GM18505 (cell line): ENCODE measurements at regions not wholly inside any gene's neighbourhood (a gene's known extent, or its start where the extent isn't known, plus 50 kb on each side); places are given as distances from the start of the nearest gene placed in this dataset.

Source experiments
- ATAC-seq: cut with Tn5 transposase; IDR thresholded peaks from one replicate; pipeline ENCODE4 v1.9.1; 2021; ENCODE audit not compliant: unreplicated experiment
- POLR2A ChIP-seq: IDR thresholded peaks from 4 replicates; pipeline ENCODE4 v1.6.1; 2011; ENCODE audit warnings: borderline replicate concordance; ENCODE audit not compliant: insufficient read depth, insufficient read length; ENCODE audit errors: extremely low read depth

GRCh38 chr2:7905756-7906155 lies 776.1 kb upstream of the ID2 start:
- ATAC-seq, result no peak
- TF ChIP-seq POLR2A, result no peak

- TF ChIP-seq POLR2A, result no peak
- ATAC-seq, result no peak
Measured at GRCh38 chr2:7906431-7906830, 775.4 kb upstream of the ID2 start.

GRCh38 chr2:7907041-7907440 lies 774.8 kb upstream of the ID2 start:
- ATAC-seq, result no peak
- no peak for TF ChIP-seq POLR2A

GRCh38 chr2:7910752-7911151 lies 771.1 kb upstream of the ID2 start:
- ATAC-seq, result no peak
- TF ChIP-seq POLR2A, result no peak

- ATAC-seq, result no peak
- no peak for TF ChIP-seq POLR2A
Measured at GRCh38 chr2:7911196-7911595, 770.7 kb upstream of the ID2 start.

GRCh38 chr2:7913974-7914373 lies 767.9 kb upstream of the ID2 start:
- ATAC-seq, result no peak

DNA sequence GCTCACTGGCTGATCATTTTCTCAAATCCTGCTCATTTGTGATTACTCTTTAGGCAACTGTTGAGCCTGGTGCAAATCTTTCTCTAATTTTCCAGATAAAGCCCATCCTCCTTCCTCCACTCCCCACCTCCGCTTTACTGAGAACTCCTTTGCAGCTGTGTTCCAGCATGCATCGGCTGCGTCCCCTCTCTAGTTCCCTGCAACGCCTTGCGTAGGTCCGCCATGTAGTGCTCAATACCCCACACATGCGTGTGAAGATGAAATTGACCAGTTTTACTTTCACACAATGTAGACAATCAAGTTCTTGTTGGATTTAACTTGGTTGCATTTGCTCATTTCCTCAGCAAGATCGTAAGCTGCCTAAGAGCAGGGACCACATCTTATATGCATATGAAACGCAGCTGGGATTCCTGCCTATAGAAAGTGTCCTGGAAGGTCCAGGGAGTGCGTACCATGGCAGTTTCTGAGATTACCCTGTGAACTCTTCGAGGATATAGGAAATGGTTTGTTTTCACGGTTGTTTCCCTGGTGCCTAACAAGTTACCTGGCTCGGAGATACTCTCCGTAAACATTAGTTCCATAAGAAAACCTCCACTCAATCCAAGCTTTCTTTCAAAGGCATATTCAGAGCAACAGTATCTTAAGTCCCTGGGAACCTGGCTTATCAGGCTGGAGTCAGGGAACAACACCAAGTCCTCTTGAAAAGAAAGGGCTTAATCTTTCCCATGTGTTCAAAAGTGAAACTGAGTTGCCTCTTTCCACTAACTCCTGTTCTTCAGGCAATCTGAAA lies 766.4 kb upstream of the ID2 start:
- ATAC-seq, result no peak
- TF ChIP-seq POLR2A, result no peak

More at GRCh38 chr2:7913974-7914373, 767.9 kb upstream of the ID2 start:
- no peak for TF ChIP-seq POLR2A

GRCh38 chr2:7916670-7917069 lies 765.2 kb upstream of the ID2 start:
- ATAC-seq, result no peak
- TF ChIP-seq POLR2A, result no peak

DNA sequence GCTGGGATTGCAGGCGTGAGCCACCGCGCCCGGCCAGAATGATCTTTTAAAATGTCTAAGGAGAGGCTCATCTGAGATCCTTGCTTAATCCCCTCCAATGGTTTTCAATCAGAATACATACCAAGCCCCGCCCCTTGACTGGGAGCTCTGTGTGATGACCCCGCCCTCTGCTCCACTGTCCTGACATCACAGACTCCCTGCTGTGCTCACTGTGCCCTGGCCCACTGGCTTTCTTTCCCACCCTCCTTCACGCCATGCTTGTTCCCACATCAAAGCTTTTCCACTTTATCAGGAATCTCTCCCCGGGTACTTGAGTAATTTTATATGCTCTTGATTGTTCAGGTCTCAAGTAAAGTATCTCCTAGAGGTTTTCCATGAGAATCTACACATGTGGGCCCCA lies 762.3 kb upstream of the ID2 start:
- no peak for ATAC-seq
- no peak for TF ChIP-seq POLR2A

- TF ChIP-seq POLR2A, result no peak
- ATAC-seq, result no peak
Measured at GRCh38 chr2:7924023-7924762, 757.7 kb upstream of the ID2 start.

DNA sequence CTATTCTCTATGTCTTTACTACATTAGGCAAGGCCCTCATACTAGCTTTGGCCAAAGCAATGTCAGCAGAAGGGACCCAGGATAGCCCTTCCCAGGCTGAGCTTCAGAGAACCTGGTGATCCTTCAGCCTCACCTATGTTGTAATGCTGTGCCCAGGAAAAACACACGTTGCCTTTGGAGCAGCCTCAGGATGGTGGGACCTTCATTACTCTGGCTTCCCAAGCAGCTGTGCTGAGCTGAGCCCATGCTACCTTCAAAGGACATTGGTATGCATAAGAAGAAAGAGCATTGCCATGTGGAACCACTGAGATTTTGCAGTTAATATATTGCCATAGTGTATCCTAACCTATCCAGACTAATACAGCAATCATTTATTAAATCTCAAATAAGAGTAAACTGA lies 756.4 kb upstream of the ID2 start:
- no peak for ATAC-seq

GRCh38 chr2:7927691-7928090 lies 754.2 kb upstream of the ID2 start:
- TF ChIP-seq POLR2A, result no peak
- no peak for ATAC-seq

More for the DNA sequence above, 756.4 kb upstream of the ID2 start:
- no peak for TF ChIP-seq POLR2A

- no peak for ATAC-seq
- TF ChIP-seq POLR2A, result no peak
Measured at GRCh38 chr2:7929281-7929680, 752.6 kb upstream of the ID2 start.

GRCh38 chr2:7930800-7931635 lies 750.8 kb upstream of the ID2 start:
- ATAC-seq, result no peak
- no peak for TF ChIP-seq POLR2A

DNA sequence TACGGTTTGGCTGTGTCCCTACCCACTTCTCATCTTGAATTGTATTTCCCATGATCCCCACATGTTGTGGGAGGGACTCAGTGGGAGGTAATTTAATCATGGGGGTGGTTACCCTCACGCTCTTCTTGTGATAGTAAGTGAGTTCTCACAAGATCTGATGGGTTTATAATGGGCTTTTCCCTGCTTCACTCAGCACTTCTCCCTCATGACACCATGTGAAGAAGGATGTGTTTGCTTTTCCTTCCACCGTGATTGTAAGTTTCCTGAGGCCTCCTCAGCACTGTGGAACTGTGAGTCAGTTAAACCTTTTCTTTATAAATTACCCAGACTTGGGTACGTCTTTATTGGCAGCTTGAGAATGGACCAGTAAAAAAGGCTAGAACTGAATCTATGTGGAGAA lies 750.0 kb upstream of the ID2 start:
- no peak for TF ChIP-seq POLR2A
- no peak for ATAC-seq
